SH-SY5Y (cell line): ENCODE measurements at regions not wholly inside any gene's neighbourhood (a gene's known extent, or its start where the extent isn't known, plus 50 kb on each side); places are given as distances from the start of the nearest gene placed in this dataset.

Experiments used
- GATA2 ChIP-seq: IDR thresholded peaks from 2 replicates; pipeline ENCODE4 v1.6.1; 2011; ENCODE audit warnings: mild to moderate bottlenecking, low read depth, low read length
- GATA3 ChIP-seq: IDR thresholded peaks from 2 replicates; pipeline ENCODE4 v1.6.1; 2011; ENCODE audit warnings: low read depth, mild to moderate bottlenecking, low read length, moderate library complexity

GRCh38 chr11:19579957-19580356 is 132.7 kb upstream of the NAV2 start:
- no peak for TF ChIP-seq GATA3
- no peak for TF ChIP-seq GATA2
